ENCODE measurements at regions not wholly inside any gene's neighbourhood (a gene's known extent, or its start where the extent isn't known, plus 50 kb on each side); places are given as distances from the start of the nearest gene placed in this dataset.

GRCh38 chr13:26855921-26856320, 95.3 kb upstream of the GPR12 start:
- no peak for TF ChIP-seq POLR2AphosphoS5 (IDR thresholded peaks at IDR 0.05; ENCODE audit: low read depth, low read length)
- TF ChIP-seq TAF1 (IDR thresholded peaks at IDR 0.05; ENCODE audit: borderline replicate concordance, insufficient read depth, low read length), result no peak
